SK-N-SH (cell line): ENCODE measurements at regions not wholly inside any gene's neighbourhood (a gene's known extent, or its start where the extent isn't known, plus 50 kb on each side); places are given as distances from the start of the nearest gene placed in this dataset.

Source experiments
- CTCF ChIA-PET: fragments of 300-600, 350-600 bp; formaldehyde crosslinking; extraction: SDS; loops from one replicate; lab custom pipeline; 2021; lab: Yijun Ruan, JAX
- POLR2A ChIA-PET: fragments of 350-600 bp; sonication (Branson Sonifier 250); formaldehyde crosslinking; extraction: SDS; loops from one replicate; lab custom pipeline; 2020; ENCODE audit warnings: antibody characterized with exemption, inconsistent platforms; lab: Yijun Ruan, JAX
- DNase-seq: peaks from one replicate; pipeline ENCODE4 v3.0.0; 2012
- H2AFZ ChIP-seq: fragments of 200-600 bp; sonication (generic); 2 replicates; pipeline ENCODE4 v1.8.1; 2016; ENCODE audit warnings: antibody characterized with exemption, mild to moderate bottlenecking, low read depth
- H3F3A ChIP-seq: fragments of 200-600 bp; sonication (generic); replicated peaks from 2 replicates; pipeline ENCODE3; 2016; ENCODE audit warnings: antibody characterized with exemption, mild to moderate bottlenecking; ENCODE audit not compliant: insufficient read depth
- H3K27ac ChIP-seq, 2 experiments: fragments of 200-500 bp in 1 of 2; fragments of 200-600 bp in 1 of 2; sonication (Bioruptor generic) in 1 of 2; sonication (generic), shearing (Covaris generic) in 1 of 2; 2 replicates each; pipeline versions ENCODE4 v1.5.1 to v1.6.1; 2014 to 2016; ENCODE audit warnings: low read depth in 2 of 2, inconsistent platforms in 1 of 2, low read length in 1 of 2, mild to moderate bottlenecking in 1 of 2, mixed read lengths in 1 of 2
- H3K27me3 ChIP-seq: fragments of 200-600 bp; sonication (generic), shearing (Covaris generic); 2 replicates; pipeline ENCODE4 v1.6.1; 2016; ENCODE audit warnings: mixed run types; ENCODE audit not compliant: insufficient read depth
- H3K36me3 ChIP-seq, 2 experiments: fragments of 200-500 bp in 1 of 2; fragments of 200-600 bp in 1 of 2; sonication (Bioruptor generic) in 1 of 2; sonication (generic) in 1 of 2; replicated peaks in 1 of 2; 2 replicates each; pipeline versions ENCODE3 to v1.5.1; 2014 to 2016; ENCODE audit warnings: low read length in 1 of 2, mild to moderate bottlenecking in 1 of 2; ENCODE audit not compliant: insufficient read depth in 2 of 2, control insufficient read depth in 1 of 2
- H3K4me1 ChIP-seq, 2 experiments: fragments of 200-500 bp in 1 of 2; fragments of 200-600 bp in 1 of 2; sonication (Bioruptor generic) in 1 of 2; sonication (generic), shearing (Covaris generic) in 1 of 2; 2 replicates each; pipeline versions ENCODE4 v1.5.1 to v1.6.1; 2014 to 2016; ENCODE audit warnings: low read depth in 1 of 2, low read length in 1 of 2, mixed run types in 1 of 2; ENCODE audit not compliant: insufficient read depth in 2 of 2, control insufficient read depth in 1 of 2
- H3K4me2 ChIP-seq: fragments of 200-600 bp; sonication (generic), shearing (Covaris generic); 2 replicates; pipeline ENCODE4 v1.6.1; 2017; ENCODE audit warnings: mixed run types
- H3K4me3 ChIP-seq, 2 experiments: fragments of 200-500 bp in 1 of 2; fragments of 200-600 bp in 1 of 2; sonication (Bioruptor generic) in 1 of 2; sonication (generic), shearing (Covaris generic) in 1 of 2; 2 replicates each; pipeline versions ENCODE4 v1.5.1 to v1.8.1; 2014 to 2016; ENCODE audit warnings: low read depth in 2 of 2, inconsistent platforms in 1 of 2, low read length in 1 of 2, mild to moderate bottlenecking in 1 of 2, mixed read lengths in 1 of 2, moderate library complexity in 1 of 2
- H3K79me2 ChIP-seq: fragments of 200-600 bp; sonication (generic); 2 replicates; pipeline ENCODE4 v1.8.1; 2017; ENCODE audit warnings: mild to moderate bottlenecking; ENCODE audit not compliant: insufficient read depth
- H3K9ac ChIP-seq: fragments of 200-600 bp; sonication (generic); 2 replicates; pipeline ENCODE4 v1.6.1; 2017; ENCODE audit warnings: mixed run types
- H3K9me2 ChIP-seq: fragments of 200-600 bp; sonication (generic); 2 replicates; pipeline ENCODE4 v1.6.1; 2017; ENCODE audit warnings: mixed run types
- H3K9me3 ChIP-seq: fragments of 200-600 bp; sonication (generic); 2 replicates; pipeline ENCODE4 v1.6.1; 2017; ENCODE audit warnings: mixed run types, mild to moderate bottlenecking, moderate library complexity
- H4K20me1 ChIP-seq: fragments of 200-600 bp; sonication (generic); 2 replicates; pipeline ENCODE4 v1.6.1; 2017; ENCODE audit warnings: mild to moderate bottlenecking, mixed run types; ENCODE audit not compliant: insufficient read depth
- CHD2 ChIP-seq: fragments of 150-350 bp; IDR thresholded peaks from 2 replicates; pipeline ENCODE4 v1.6.1; 2018; ENCODE audit warnings: low read length; ENCODE audit not compliant: partially characterized antibody
- EP300 ChIP-seq, 2 experiments: IDR thresholded peaks; 2 replicates each; pipeline versions ENCODE4 v1.4.0 to v1.6.1; 2012; ENCODE audit warnings: borderline replicate concordance in 1 of 2, low read depth in 1 of 2, low read length in 1 of 2
- GATA2 ChIP-seq: sonication (generic); formaldehyde crosslinking; IDR thresholded peaks from 2 replicates; pipeline ENCODE4 v1.5.0; 2020; ENCODE audit warnings: mild to moderate bottlenecking, missing genetic modification reagents
- IRF3 ChIP-seq: fragments of 150-350 bp; IDR thresholded peaks from 2 replicates; pipeline ENCODE4 v1.6.1; 2016; ENCODE audit warnings: mild to moderate bottlenecking, low read depth, low read length
- NFIC ChIP-seq: IDR thresholded peaks from 2 replicates; pipeline ENCODE4 v1.4.0; 2012; ENCODE audit warnings: borderline replicate concordance
- PBX3 ChIP-seq: IDR thresholded peaks from 2 replicates; pipeline ENCODE4; 2012
- RAD21 ChIP-seq: IDR thresholded peaks from 2 replicates; pipeline ENCODE4 v1.6.1; 2012; ENCODE audit warnings: mild to moderate bottlenecking, low read length
- RXRA ChIP-seq: IDR thresholded peaks from 2 replicates; pipeline ENCODE4 v1.4.0; 2012; ENCODE audit warnings: low read depth, mild to moderate bottlenecking, borderline replicate concordance
- TAF1 ChIP-seq: IDR thresholded peaks from 2 replicates; pipeline ENCODE4 v1.6.1; 2012; ENCODE audit warnings: low read depth, mild to moderate bottlenecking, low read length, moderate library complexity, borderline replicate concordance
- ZBTB33 ChIP-seq: IDR thresholded peaks from 2 replicates; pipeline ENCODE4 v1.4.0; 2012; ENCODE audit warnings: low read depth, borderline replicate concordance
- WGBS: methylation state at CpG from one replicate; pipeline ENCODE4 v1.1.6; 2017; ENCODE audit warnings: low lambda C conversion rate; 5-methylcytosine and 5-hydroxymethylcytosine counted together
- TF ChIP-seq, protein P1 (sequence below): fragments of 200-600 bp; sonication (generic); IDR thresholded peaks from 2 replicates; pipeline ENCODE4 v1.6.1; 2017; ENCODE audit warnings: antibody characterized with exemption, mild to moderate bottlenecking, moderate library complexity
- TF ChIP-seq, protein P2 (sequence below): IDR thresholded peaks from 2 replicates; pipeline ENCODE4 v1.4.0; 2012; ENCODE audit warnings: low read depth

DNA sequence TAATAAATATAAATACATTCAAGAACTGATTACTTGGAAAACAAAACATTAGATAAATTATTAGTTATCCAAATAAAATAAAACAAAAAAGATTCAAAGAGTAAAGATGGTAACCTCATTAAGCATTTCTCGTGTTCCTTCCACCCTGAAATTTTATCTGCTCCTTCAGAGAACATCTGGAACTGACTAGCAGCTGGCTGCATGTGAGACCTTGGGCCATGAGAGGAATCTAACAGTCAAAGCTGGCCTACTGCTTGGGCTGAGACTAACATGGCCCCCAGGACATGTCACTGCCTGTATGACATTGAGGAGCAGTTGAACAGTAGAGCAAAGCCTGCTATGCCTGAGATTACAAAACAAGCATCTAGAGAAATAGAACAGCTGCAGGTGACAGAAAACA lies 208.5 kb upstream of the ZSWIM2 start (continued):
- TF ChIP-seq, protein P1, sequence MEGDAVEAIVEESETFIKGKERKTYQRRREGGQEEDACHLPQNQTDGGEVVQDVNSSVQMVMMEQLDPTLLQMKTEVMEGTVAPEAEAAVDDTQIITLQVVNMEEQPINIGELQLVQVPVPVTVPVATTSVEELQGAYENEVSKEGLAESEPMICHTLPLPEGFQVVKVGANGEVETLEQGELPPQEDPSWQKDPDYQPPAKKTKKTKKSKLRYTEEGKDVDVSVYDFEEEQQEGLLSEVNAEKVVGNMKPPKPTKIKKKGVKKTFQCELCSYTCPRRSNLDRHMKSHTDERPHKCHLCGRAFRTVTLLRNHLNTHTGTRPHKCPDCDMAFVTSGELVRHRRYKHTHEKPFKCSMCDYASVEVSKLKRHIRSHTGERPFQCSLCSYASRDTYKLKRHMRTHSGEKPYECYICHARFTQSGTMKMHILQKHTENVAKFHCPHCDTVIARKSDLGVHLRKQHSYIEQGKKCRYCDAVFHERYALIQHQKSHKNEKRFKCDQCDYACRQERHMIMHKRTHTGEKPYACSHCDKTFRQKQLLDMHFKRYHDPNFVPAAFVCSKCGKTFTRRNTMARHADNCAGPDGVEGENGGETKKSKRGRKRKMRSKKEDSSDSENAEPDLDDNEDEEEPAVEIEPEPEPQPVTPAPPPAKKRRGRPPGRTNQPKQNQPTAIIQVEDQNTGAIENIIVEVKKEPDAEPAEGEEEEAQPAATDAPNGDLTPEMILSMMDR: no peak
- TF ChIP-seq, all 33 proteins: peak for 0

DNA sequence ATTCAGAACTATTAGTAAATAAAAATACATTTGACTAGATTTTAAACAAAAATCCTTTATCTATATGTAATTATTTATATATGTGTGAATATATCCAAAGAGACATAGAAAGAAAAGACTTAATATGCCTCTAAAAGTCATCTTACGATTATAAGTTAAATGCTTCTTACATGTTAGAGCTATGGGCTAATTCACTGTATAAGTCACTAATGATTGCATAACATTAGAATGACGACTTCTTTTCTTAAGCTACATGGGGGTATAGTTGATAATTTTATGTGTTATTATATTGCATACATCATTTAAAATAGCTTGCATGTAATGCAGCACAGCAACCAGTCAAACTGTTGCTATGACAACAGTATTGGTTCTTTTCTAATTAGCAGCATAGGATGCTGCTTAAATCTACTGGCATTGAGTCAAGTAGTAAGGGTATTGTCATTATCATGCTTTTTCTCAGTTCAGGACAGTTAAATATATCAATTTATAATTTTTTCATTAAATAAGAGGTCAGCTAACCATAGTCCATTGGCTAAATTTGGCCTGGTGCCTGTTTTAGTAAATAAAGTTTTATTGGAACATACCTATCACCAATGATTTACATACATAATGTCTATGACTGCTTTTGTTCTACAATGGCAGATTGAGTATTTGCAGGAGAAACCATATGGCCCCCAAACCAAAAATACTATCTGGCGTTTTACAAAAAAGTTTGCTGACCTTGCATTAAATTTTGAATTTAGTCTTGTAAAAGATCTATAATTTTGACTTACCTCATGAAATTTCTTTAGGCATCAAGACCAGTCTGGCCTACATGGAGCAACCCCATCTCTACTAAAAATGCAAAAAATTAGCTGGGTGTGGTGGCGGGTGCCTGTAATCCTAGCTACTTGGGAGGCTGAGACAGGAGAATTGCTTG lies 207.7 kb upstream of the ZSWIM2 start:
- Histone ChIP-seq H3K4me3 (no peak overlapping the region), H3K9me2 (no peaks in the 10 kb centered on the region), H3K27me3 (no peaks in the 10 kb centered on the region), H3K9ac (no peak overlapping the region), H2AFZ (no peak overlapping the region), H3F3A (no peaks in the 10 kb centered on the region), H3K36me3 (no peaks in the 10 kb centered on the region), H3K79me2 (no peaks in the 10 kb centered on the region), H4K20me1 (no peaks in the 10 kb centered on the region), H3K4me2 (no peak overlapping the region), H3K27ac (no peak overlapping the region), H3K4me1 (no peaks in the 10 kb centered on the region), H3K9me3 (no peaks in the 10 kb centered on the region)
- TF ChIP-seq ZBTB33: no peak
- no peak for DNase-seq
- CTCF ChIA-PET: no interaction called here
- POLR2A ChIA-PET: no interaction called here
- 60% methylated on average over 4 of the region's 4 CpGs for WGBS

- Histone ChIP-seq H3K9me2 (no peaks in the 10 kb centered on the region), H3K27me3 (no peaks in the 10 kb centered on the region), H3K4me1 (no peaks in the 10 kb centered on the region), H3K27ac (no peak overlapping the region), H2AFZ (no peak overlapping the region), H3K9me3 (no peaks in the 10 kb centered on the region), H3K36me3 (no peaks in the 10 kb centered on the region), H4K20me1 (no peaks in the 10 kb centered on the region), H3F3A (no peaks in the 10 kb centered on the region), H3K4me2 (no peak overlapping the region), H3K9ac (no peak overlapping the region), H3K4me3 (no peak overlapping the region), H3K79me2 (no peaks in the 10 kb centered on the region)
- POLR2A ChIA-PET: no interaction called here
- no peak for DNase-seq
- 45% methylated on average over 1 of the region's 1 CpG for WGBS
- TF ChIP-seq, protein P2, sequence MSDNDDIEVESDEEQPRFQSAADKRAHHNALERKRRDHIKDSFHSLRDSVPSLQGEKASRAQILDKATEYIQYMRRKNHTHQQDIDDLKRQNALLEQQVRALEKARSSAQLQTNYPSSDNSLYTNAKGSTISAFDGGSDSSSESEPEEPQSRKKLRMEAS: no peak
- TF ChIP-seq NFIC: no peak
- no peak for TF ChIP-seq GATA2
- TF ChIP-seq RXRA: no peak
- TF ChIP-seq EP300 (IDR thresholded peaks at IDR 0.05; ENCODE audit: borderline replicate concordance in 1 of 2, low read depth in 1 of 2, low read length in 1 of 2): no peak
- no peak for TF ChIP-seq RAD21
- no peak for TF ChIP-seq PBX3
- TF ChIP-seq, protein P1: no peak
- TF ChIP-seq IRF3: no peak
- TF ChIP-seq CHD2: no peak
- TF ChIP-seq TAF1: no peak
- CTCF ChIA-PET: no interaction called here
Measured at GRCh38 chr2:187055463-187055862, 206.5 kb upstream of the ZSWIM2 start.
